Activated naive CD8-positive, alpha-beta T cell (primary cell): ENCODE measurements at regions not wholly inside any gene's neighbourhood (a gene's known extent, or its start where the extent isn't known, plus 50 kb on each side); places are given as distances from the start of the nearest gene placed in this dataset.
"Not testable (repeated sequence)": the region's sequence is repeated elsewhere in the genome, so short reads cannot be mapped to it uniquely, and the experiment has no call there.

Experiments
- H3K27ac Mint-ChIP-seq: one replicate; pipeline ENCODE4 v1.8.0; 2021; ENCODE audit warnings: mixed read lengths
- H3K27me3 Mint-ChIP-seq: one replicate; pipeline ENCODE4 v1.8.0; 2021; ENCODE audit warnings: mixed read lengths
- H3K36me3 Mint-ChIP-seq: one replicate; pipeline ENCODE4 v1.8.0; 2021; ENCODE audit warnings: mixed read lengths
- H3K4me1 Mint-ChIP-seq: one replicate; pipeline ENCODE4 v1.8.0; 2021; ENCODE audit warnings: low read depth, mixed read lengths
- H3K4me3 Mint-ChIP-seq: one replicate; pipeline ENCODE4 v1.8.0; 2021; ENCODE audit warnings: mild to moderate bottlenecking, mixed read lengths
- H3K9me3 Mint-ChIP-seq: one replicate; pipeline ENCODE4 v1.8.0; 2021; ENCODE audit warnings: low read depth, mixed read lengths

DNA sequence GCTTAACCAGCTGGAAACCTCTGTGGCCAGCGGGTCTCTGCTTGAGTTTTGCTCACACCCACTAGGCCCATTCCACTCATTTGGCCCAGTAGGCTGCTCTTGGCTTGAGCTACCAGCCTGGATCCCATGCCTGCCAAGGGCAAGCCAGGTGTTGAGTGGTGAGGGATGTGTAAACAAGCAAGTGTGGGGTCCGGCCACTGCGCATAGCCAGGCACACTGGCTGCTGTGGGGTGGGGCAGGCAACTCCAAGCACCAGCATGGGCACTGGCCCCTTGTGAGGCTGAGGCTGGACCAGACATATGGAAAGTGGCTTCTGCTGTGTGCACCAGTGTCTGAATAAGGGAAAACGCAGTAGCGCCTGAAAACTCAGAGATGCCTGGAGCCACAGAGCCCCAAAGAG, 732.7 kb downstream of the NR4A2 start:
- Mint-ChIP-seq H3K4me1 (no peaks in the 10 kb centered on the region), H3K4me3 (no peak overlapping the region), H3K27me3 (no peaks in the 10 kb centered on the region), H3K36me3 (no peaks in the 10 kb centered on the region), H3K27ac (no peak overlapping the region), H3K9me3 (peaks cover 4% of the 10 kb centered on the region)

DNA sequence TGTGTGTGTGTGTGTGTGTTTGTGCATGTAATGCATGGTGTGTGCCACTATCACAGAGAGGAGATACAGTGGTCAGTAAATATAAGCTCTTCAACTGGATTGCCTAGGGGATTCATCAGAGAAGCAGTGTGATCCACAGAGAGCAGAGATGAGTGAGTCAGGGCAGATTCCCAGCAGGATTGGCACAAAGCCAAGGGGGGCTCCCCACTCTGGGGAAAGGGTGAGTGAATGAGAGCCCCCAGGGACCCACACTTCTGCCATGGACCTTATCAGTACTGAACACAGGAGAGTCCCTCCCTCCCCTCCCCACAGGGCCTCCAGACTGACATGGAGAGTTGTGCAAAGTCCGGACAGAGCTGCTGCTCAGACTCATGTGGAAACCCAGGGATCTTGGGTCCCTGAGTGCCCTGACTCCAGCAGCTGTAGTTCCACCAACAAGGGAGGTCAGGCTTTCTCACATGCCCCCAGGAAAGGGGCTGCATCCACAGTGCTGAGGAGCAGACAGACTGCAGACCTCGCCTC, 748.8 kb downstream of the NR4A2 start:
- no peaks in the 10 kb centered on the region for H3K36me3 Mint-ChIP-seq
- no peak overlapping the region for H3K4me3 Mint-ChIP-seq
- H3K27me3 Mint-ChIP-seq: no peaks in the 10 kb centered on the region
- peaks cover 5% of the 10 kb centered on the region for H3K9me3 Mint-ChIP-seq
- no peaks in the 10 kb centered on the region for H3K4me1 Mint-ChIP-seq
- H3K27ac Mint-ChIP-seq: no peak overlapping the region

DNA sequence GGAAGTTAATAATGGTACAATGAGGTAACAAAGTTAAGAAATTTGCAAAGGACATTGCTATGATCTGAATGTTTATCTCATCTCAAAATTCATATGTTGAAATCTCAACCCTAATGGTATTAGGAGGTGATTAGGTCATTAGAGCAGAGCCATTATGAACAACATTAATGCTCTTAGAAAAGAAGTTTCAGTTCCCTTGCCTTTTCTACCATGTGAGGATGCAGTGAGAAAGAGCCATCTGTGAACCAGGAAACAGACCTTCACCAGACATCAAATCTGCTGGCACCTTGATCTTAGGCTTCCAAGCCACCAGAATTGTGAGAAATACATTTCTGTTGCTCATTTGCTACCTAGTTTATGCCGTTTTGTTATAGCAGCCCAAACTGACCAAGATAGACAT, 757.6 kb downstream of the NR4A2 start:
- H3K4me3 Mint-ChIP-seq: no peak overlapping the region
- H3K9me3 Mint-ChIP-seq: peaks cover 5% of the 10 kb centered on the region
- no peaks in the 10 kb centered on the region for H3K27me3 Mint-ChIP-seq
- no peaks in the 10 kb centered on the region for H3K36me3 Mint-ChIP-seq
- H3K27ac Mint-ChIP-seq: no peak overlapping the region
- no peaks in the 10 kb centered on the region for H3K4me1 Mint-ChIP-seq

DNA sequence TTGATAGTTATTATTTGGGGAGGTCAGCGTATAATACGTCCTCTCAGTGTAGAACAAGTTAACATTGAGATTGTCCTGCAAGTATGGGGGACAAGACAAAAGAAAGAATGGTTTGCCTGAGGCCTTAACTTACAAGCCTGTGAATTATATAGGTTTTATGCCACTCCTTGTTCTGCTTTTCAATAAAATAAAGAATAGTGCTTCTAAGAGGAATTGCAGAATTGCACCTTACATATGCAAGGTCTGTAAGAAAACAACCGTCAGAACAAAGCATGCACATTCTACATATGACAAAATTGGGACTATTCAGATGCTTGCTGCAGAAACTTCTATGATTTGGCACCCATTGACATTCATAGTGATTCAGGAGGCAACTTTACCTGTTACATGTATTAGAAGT, 785.0 kb downstream of the NR4A2 start:
- no peak overlapping the region for H3K27ac Mint-ChIP-seq
- H3K4me3 Mint-ChIP-seq: no peak overlapping the region

DNA sequence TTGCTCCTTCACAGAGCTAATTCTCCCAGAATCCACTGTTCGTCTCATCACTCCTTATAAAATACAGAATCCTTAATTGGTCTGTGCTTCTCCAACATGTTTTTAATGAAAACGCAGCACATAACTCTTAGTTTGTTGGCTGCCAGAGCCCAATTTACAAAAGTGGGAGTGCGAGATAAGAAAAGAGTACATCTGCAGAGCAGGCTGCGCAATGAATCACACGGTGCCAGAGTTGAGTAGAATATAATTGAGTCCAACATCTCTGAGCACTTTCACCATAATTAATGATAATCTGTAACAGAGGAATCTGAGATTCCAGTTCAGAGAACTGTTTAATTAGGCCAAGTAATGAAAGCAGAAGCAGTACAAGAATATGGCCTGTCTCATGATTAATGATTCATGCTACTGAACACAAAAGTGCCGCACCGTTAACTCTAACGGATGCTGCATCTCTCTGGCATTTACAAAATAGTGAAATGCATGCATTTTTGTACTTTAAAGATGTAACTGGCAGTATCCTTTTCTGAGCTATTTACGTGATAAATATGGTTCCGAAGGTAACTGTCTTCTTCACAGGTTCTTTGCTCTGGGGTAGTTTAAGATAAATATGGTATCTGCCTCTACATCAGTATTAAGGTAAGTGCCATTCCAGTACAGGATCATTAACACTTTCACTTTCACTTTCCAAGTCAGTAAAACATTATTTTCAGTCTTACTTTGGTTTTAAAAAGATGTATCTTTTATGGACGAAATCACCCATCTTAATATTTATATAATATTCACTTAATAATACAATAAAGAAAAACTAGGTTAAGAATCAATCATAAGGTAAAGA, 785.6 kb downstream of the NR4A2 start:
- H3K4me1 Mint-ChIP-seq: no peaks in the 10 kb centered on the region
- no peaks in the 10 kb centered on the region for H3K27me3 Mint-ChIP-seq
- no peak overlapping the region for H3K4me3 Mint-ChIP-seq
- no peaks in the 10 kb centered on the region for H3K9me3 Mint-ChIP-seq
- no peak overlapping the region for H3K27ac Mint-ChIP-seq
- H3K36me3 Mint-ChIP-seq: no peaks in the 10 kb centered on the region

More for the DNA sequence above, 785.0 kb downstream of the NR4A2 start:
- no peaks in the 10 kb centered on the region for H3K27me3 Mint-ChIP-seq
- H3K4me1 Mint-ChIP-seq: no peaks in the 10 kb centered on the region
- no peaks in the 10 kb centered on the region for H3K36me3 Mint-ChIP-seq
- no peaks in the 10 kb centered on the region for H3K9me3 Mint-ChIP-seq

DNA sequence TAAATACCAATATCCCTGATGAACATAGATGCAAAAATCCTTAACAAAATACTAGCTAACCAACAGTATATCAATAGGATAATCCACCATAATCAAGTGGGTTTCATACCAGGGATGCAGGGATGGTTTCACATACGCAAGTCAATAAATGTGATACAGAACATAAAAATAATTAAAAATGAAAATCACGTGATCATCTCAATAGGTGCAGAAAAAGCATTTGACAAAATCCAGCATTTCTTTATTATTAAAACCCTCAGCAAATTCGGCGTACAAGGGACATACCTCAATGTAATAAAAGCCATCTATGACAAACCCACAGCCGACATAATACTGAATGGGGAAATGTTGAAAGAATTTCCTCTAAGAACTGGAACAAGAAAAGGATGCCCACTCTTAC, 793.5 kb downstream of the NR4A2 start:
- H3K27me3 Mint-ChIP-seq, H3K4me1 Mint-ChIP-seq, H3K36me3 Mint-ChIP-seq, H3K27ac Mint-ChIP-seq, H3K9me3 Mint-ChIP-seq, H3K4me3 Mint-ChIP-seq: not testable (repeated sequence)

DNA sequence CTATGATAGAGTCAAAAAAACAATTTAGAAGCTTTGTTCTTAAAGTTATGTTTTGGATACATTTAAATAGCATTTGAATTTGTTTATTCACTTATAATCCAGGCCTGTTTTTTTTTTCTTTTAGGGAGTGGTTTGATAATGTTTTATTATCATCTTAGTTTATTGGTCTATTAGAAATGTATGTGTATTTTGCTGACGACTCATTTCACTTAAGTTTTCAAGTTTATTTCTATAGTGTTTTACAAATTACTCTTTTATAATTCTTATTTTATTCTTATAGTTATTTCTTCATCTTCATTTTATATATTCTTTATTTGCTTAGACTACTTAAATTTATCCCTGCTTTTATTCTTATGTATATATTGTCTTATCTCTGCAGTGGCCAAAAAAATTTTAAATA, 804.5 kb downstream of the NR4A2 start:
- Mint-ChIP-seq H3K36me3 (no peaks in the 10 kb centered on the region), H3K9me3 (no peaks in the 10 kb centered on the region), H3K4me1 (no peaks in the 10 kb centered on the region), H3K27ac (no peak overlapping the region), H3K27me3 (no peaks in the 10 kb centered on the region), H3K4me3 (no peak overlapping the region)

DNA sequence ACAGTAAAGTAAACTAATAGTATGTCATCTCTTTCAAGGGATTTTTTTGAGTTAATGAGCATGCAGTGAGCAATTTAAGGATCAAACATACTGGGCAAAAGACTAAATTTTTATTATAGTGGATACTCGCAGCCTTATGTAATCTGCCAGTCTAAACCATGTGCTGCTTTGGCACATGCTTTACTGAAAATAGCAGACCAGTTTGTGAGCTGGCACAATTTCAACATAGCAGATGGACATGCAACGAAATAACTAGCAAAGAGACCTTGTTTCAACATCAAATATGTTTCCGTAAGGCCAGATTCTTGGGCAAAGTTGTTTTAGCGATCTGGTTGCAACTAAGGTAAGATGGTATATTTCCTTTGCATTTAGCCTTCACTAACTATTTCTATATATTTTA, 807.3 kb downstream of the NR4A2 start:
- Mint-ChIP-seq H3K27me3 (no peaks in the 10 kb centered on the region), H3K9me3 (no peaks in the 10 kb centered on the region), H3K36me3 (no peaks in the 10 kb centered on the region), H3K4me1 (no peaks in the 10 kb centered on the region), H3K4me3 (no peak overlapping the region), H3K27ac (no peak overlapping the region)

DNA sequence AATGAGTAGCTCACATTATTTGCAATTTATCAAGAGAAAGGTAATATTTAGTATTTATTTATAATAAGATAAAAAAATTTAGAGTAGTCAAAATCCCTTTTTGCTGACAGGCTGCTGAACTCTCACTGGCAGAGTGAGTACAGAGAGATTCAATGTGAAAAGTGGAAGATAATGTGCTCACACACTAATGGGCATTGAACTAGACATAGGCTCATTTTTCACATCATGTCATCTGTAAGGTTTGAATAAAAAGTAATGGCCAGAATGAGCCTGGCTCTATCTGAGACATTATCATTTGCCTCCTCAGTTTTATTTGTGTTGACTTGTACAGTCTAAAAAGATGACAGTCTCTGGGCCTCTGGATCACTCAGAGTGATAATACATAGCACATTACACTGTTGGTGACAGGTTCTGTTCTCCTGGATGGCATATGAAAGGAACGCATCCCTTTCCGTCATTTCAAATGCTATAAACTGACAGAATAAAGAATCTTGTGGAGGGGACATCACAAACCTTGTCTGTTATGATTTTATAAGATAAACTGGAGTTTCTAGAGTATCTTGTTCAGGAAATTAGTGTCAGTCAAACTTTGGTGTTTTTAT, 812.9 kb downstream of the NR4A2 start:
- Mint-ChIP-seq H3K4me3 (no peak overlapping the region), H3K36me3 (no peaks in the 10 kb centered on the region), H3K27ac (no peak overlapping the region), H3K9me3 (no peaks in the 10 kb centered on the region), H3K27me3 (no peaks in the 10 kb centered on the region), H3K4me1 (no peaks in the 10 kb centered on the region)

DNA sequence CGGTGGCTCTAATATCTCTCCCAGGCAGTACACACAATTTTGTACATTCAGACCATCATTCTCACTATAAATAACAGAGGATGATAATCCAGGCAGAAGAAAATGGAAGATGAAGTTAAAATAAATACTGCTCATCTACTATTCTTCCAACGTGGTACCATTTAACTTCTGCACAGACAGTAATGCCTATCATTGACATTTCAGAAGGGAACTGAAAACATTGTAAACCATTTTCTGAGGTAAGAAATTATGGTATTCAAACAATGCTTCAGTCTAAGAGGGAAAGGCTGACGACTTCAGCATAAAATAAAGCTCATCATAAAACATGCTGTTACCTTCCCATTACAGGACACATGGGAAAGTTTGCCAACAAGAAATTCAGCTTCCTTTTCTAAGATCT, 814.4 kb downstream of the NR4A2 start:
- Mint-ChIP-seq H3K36me3 (no peaks in the 10 kb centered on the region), H3K27me3 (no peaks in the 10 kb centered on the region), H3K4me1 (no peaks in the 10 kb centered on the region), H3K9me3 (no peaks in the 10 kb centered on the region), H3K4me3 (no peak overlapping the region), H3K27ac (no peak overlapping the region)

DNA sequence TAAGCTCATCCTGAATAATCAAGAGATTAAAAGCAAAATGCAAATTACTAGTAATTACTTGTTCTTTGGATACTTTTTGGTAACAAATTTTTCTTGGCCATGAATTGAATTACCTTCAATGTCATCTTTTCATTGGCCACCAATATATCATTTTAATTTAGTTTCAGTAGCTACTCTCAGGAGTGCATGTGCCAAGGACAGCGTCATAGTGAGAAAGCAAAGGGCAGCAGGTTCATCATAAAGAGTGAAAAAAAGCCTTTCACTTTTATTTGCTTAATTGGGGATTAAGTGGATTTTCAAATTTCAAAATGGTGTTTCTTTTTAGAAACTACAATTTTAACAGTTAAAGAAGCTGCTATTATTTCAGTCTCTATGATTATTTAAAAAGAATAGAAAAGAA, 815.2 kb downstream of the NR4A2 start:
- Mint-ChIP-seq H3K4me3 (no peak overlapping the region), H3K27ac (no peak overlapping the region), H3K27me3 (no peaks in the 10 kb centered on the region), H3K9me3 (no peaks in the 10 kb centered on the region), H3K36me3 (no peaks in the 10 kb centered on the region), H3K4me1 (no peaks in the 10 kb centered on the region)

DNA sequence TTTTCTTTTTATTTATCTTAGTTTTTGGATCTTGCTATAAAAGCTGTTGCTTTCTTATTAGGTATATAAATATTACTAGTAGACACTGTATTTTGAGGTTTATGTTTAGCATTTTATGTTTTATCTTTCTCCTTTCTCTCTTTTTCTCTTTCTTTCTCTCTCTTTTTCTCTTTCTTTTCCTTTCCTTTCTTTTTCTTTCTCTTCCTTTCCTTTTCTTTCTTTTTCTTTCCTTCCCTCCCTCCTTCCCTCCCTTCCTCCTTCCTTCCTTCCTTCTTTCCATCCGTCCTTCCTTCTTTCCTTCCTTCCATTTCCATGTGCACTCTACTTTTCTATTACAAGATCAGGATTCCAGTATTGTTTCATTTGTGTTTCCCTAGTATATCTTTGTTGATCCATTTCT, 814.8 kb downstream of the KCNJ3 start:
- Mint-ChIP-seq H3K4me1 (no peaks in the 10 kb centered on the region), H3K27me3 (no peaks in the 10 kb centered on the region), H3K4me3 (no peak overlapping the region), H3K36me3 (no peaks in the 10 kb centered on the region), H3K27ac (no peak overlapping the region), H3K9me3 (no peaks in the 10 kb centered on the region)

DNA sequence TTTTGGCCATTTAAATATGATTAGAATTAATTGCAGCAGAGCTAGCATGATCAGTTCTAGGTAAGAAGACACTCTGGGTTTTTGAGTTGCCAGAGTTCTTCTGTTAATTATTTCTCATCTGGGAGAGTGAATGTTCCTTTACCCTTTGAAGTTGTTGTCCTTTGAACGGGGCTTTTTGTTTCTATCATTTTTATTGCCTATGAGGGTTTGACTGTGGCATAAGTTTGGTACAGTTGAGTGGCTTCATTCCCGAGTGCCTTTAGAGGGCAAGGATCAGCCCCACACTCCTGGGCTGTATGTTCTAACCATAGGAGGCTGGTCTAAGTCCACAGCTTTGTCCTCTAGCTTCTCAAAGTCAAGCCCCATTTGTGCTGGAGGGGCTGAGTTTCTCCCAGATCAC, 804.3 kb downstream of the KCNJ3 start:
- no peak overlapping the region for H3K27ac Mint-ChIP-seq
- no peaks in the 10 kb centered on the region for H3K36me3 Mint-ChIP-seq
- H3K27me3 Mint-ChIP-seq: no peaks in the 10 kb centered on the region
- peaks cover 13% of the 10 kb centered on the region for H3K9me3 Mint-ChIP-seq
- H3K4me3 Mint-ChIP-seq: no peak overlapping the region
- H3K4me1 Mint-ChIP-seq: no peaks in the 10 kb centered on the region

DNA sequence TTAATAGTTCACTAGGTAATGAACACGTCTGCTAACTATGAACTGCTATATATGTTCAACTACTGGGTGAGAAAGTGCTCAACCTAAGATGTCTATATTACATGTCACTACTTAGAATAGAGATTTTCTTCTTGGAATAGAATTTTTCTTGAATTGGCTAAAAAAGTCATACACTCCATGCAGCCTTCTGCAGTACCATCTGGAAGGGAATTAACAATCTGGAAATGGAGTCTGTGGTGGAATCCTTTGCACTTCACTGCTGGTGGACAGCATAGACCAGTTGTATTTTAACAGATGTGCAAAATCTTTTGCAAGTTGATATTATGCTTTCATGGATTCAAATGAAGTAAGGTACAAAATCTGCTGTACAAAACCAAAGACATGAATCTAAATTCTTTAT, 799.6 kb downstream of the KCNJ3 start:
- H3K27me3 Mint-ChIP-seq: no peaks in the 10 kb centered on the region
- H3K4me1 Mint-ChIP-seq: no peaks in the 10 kb centered on the region
- peaks cover 4% of the 10 kb centered on the region for H3K9me3 Mint-ChIP-seq
- H3K27ac Mint-ChIP-seq: no peak overlapping the region
- H3K36me3 Mint-ChIP-seq: no peaks in the 10 kb centered on the region
- no peak overlapping the region for H3K4me3 Mint-ChIP-seq

DNA sequence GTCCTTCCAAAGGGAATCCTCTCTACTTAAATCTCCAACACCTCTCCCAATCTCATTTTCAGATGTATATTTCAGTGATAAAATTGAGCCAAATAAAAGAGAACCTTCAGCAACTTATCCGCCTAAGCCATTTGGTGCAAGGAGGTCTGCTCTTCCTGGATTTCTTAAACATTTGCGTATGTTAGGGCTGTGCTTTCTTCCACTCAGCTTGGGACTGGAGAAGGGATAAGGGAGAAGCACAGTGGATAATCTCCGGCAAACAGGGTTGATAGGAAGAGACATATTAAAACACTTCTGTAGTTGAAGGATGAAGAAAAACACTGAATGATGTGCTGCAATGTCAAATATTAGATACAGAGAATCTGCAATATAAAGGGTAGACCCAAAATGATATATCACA, 796.2 kb downstream of the KCNJ3 start:
- Mint-ChIP-seq H3K4me3 (no peak overlapping the region), H3K27me3 (no peaks in the 10 kb centered on the region), H3K4me1 (no peaks in the 10 kb centered on the region), H3K36me3 (no peaks in the 10 kb centered on the region), H3K27ac (no peak overlapping the region), H3K9me3 (peaks cover 4% of the 10 kb centered on the region)
